GM11168 (cell line): ENCODE measurements at regions not wholly inside any gene's neighbourhood (a gene's known extent, or its start where the extent isn't known, plus 50 kb on each side); places are given as distances from the start of the nearest gene placed in this dataset.

Experiments
- in situ Hi-C: fragments of 300-500 bp; cut with MboI; formaldehyde crosslinking; loops from one replicate; pipeline ENCODE4 v1.12.0; 2022; ENCODE audit warnings: low sequenced_read_pairs; ENCODE audit not compliant: unreplicated experiment

DNA sequence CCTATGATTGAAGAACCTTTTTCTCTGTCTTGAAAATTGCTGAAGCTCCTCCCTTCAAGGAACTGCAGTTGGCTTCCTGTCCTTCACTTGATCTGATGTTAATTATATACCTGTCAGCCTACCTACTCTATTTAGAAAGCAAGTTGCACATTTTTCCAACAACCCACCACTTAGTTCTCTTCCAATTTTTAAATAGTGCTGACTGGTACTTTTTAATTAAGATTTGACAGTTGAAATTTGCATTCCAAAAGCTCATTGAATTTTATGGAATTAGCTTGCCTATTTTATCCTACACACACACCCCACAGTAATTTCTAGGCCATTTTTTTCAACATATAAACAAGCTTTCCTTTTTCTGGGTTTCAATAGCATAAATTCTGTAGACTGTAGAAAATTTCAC lies 820.3 kb upstream of the FAT3 start:
- in situ Hi-C loops: no loop called here

DNA sequence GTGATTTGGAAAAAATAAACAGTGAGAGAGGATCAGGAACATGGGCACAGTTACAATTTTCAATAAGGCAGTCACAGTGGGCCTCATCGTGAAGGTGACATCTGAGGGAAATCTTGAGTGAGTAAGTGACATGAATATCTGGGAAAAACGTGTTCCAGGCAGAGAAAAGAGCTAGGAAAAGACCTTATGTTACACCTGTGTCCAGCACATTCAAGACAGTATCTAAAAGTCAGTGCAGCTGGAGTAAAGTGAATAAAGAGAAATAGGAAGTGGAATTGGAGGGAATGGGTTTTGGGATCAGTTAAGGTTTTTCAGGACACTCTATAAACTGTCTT lies 827.5 kb upstream of the FAT3 start:
- in situ Hi-C loops: no loop called here

DNA sequence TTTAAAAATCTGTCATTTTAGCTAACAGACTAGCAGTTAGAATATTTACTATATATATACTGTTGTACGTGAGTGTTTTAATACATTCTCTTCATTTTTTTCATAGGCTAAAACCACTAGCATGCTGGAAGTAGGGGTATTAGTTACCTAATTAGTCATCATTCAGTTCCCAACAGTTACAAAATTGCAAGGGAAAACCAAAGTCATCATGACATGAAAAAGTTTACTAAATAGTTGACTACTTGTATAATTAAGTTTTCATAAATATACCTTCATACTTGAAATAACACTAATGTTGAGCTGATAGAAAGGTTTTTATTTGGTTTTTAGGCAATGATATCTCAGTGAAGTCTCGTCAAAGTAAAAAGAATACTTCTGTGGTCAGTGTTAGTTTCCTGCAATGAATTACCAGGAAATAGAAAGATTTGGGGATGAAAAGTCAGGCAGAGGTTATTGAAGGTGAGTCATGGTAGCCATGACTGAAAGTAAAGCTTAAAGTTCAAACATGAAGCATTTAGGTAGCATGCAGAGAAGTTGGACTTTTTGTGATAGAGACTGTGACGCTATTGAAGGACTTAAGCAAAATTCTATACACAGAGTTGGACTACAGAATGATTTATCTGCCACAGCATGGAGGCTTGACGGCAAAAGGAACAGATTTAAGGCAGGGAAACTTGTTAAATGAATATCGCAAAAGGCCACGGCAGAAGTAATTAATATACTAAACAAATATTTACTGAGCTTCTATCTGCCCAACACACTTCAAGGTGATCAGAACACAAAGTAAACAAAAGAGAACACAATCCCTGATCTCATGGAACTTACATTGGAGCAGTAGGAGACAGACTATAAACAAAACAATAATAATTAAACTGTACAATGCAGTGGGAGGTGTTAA lies 828.1 kb upstream of the FAT3 start:
- in situ Hi-C loops: no loop called here

DNA sequence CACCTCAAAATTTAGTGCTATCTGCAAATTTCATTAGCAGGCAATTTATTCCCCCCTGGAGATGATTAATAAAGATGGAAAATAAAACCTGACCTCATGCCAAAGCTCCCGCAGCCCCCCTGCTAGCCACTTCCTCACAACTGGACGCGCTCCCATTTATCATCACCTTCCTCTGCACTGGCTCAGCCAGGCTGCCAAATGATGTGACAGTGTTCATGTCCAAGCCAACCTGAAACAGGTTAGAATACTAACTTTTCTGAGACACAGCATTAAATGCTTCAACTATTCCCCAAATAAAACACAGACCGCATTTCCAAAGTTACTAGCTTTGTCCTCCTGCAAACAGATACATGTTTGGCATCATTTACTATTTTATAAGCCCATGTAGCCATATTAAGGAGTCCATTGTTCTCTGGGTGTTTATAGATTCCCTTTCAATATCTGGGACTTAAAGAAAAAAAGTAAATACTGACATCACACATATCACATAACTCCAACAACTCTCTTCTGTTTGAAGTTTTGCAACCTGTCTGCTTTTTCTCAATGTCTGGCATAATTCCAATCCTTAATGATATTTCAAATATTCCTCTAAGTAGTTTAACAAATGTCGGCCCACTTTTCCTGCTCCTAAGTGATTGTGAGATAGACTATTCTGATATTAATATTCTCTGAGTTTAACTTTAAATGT lies 829.7 kb upstream of the FAT3 start:
- in situ Hi-C loops: no loop called here

DNA sequence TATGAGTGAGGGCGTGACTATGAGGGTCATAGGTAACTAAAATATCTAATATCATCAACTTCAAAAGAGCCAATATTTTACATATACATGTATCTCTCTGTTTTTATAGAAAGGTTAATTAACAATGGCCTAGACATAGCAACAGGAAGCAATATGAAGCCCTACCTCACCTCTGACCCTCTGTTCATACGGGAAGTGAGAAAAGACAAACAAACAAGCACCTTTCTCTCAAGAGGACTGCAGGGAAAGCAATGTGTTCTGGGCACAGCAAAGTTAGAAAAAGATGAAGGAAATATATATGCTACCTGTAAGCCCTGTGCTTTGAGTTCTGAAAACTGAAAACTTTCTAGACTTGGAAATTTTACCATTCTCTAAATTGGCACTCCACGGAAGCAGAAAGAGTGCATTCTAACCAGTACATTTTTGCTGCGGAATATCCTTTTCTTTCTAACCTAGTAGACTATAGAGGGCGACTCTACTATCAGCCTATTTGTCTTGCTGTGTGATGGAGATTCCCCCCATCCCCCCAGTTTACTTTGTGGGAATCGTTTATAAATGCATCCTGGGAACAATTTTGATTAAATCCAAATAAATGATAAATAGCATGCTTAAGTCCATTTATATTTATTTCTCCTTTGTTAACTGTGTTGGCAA lies 830.4 kb upstream of the FAT3 start:
- in situ Hi-C loops: no loop called here

DNA sequence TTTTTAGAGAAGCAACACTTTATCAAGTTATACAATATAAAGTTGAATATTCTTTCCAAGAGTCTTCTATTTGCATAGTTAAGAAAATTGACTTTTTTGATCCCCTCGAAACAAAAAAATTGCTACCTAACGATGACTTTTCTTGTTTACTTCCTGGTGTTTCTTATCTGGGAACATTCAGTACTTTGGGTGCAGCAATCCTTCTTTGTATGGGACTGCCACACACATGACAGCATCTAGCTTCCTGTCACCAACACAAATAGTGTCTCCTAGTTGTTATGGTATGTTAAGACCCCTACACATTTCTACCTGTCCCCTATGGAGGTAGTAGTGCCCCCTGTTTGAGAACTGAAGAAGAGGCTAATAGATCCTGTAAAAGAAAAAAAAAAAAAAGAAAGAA lies 841.7 kb upstream of the FAT3 start:
- in situ Hi-C loops: no loop called here

DNA sequence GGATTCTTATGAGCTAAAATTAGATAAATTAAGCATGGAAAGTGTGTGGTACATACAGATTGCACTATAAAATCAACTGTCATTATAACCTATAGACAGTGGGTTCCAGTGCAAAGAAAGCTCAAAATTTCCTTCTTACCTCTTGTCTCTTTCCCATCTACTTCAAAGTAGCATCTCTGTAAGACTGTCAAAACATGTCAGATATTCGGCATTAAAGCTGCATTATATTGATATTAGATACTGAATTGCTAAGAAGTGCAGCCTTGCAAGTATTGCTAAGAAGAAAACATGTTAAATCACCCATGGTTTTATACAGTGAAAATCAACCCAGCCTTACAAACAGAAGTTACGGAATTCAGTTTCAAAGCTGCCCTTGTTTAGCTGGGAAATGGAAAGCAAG lies 849.8 kb upstream of the FAT3 start:
- in situ Hi-C loops: no loop called here

DNA sequence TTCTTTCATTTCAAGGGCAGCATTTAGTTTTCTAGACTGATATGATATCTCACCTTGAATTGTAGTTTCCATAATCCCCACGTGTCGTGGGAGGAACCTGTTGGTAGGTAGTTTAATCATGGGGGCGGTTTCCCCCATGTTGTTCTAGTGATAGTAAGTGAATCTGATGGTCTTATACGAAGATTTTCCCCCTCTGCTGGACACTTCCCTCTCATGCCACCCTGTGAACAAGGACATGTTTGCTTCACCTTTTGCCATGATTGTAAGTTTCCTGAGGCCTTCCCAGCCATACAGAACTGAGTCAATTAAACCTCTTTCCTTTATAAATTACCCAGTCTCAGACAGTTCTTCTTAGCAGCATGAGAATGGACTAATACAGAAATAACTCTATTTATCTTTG lies 851.1 kb upstream of the FAT3 start:
- in situ Hi-C loops: no loop called here

DNA sequence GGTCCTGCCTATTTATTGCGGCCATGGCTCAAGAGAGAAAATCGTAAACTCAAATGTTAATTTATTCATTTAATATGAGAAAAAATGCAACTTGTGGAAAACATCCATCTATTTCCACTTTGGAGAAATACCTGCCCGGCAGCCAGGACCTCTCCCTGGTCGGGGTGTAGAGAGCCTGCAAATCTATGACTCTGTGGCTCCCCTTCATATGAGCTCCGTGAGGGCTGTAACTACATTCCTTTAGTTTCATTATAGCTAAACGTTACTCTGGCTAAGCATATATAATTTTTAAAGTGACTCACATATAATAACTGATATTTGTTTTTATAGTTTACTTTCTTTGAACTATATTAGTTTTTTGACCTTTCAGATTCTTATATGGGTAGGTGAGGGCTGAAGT lies 857.8 kb upstream of the FAT3 start:
- in situ Hi-C loops: no loop called here

DNA sequence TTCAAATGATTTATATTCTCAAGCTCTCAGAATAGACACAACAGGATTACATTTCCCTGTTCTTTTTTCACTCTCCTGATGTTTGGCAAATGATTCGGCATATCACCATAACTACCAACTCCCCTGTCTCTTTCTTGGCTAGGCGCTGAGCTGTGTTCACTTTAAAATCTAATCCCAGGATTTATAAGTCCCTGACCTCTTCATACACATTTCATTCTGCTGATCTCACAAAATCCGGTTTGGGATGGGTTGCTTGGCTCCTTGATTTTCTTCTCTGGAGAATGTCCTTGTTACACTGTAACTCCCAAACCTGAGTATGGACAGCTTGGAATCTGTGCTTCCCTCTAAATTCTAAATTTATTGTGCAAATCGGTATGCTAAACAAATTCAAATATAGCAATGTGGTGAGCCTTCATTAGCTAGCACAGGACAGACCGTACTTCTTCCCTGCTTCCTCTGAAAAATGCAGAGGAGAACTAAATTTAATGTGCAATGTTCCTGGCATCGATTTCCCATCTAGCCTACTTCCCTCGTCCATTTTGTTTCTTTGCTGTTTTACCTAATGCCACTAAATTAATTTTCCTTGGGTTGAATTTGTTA lies 858.5 kb upstream of the FAT3 start:
- in situ Hi-C loops: no loop called here

DNA sequence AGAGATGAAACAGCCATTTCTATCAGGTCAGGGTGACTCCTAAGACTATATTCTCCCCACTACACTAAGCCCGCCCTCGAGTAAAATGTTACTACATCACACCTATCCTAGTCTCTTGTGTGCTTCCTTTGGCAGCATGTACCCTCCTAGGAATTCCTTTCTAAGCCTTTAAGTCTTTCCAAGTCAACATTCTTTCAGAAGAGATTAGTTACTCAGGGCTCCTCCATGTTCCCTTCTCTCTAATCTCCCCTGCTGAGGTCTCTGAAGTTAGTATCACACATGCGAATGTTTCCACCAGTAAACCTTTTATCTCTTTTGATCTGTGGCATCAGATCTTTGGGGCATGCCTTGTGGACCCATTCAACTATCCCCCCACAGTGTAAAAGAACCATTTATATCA lies 873.7 kb upstream of the FAT3 start:
- in situ Hi-C loops: no loop called here

DNA sequence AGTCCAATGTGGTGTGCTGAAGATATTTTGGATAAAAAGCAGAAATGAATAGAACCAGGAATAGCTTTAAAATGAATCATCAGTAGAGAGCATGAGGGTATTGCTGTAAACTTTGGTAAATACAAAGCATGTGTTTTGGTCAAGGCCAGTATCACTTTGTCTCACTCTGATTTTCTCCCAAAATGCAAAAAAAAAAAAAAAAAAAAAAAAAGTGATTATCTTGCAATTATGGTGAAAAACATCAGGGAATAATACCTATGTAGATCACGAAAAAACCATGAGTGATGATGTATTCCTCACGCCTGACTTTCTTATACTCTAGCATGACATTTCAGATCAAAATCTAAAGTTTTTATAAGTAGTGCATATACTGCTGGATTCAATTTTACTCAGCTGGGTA lies 897.9 kb upstream of the FAT3 start:
- in situ Hi-C loops: no loop called here

DNA sequence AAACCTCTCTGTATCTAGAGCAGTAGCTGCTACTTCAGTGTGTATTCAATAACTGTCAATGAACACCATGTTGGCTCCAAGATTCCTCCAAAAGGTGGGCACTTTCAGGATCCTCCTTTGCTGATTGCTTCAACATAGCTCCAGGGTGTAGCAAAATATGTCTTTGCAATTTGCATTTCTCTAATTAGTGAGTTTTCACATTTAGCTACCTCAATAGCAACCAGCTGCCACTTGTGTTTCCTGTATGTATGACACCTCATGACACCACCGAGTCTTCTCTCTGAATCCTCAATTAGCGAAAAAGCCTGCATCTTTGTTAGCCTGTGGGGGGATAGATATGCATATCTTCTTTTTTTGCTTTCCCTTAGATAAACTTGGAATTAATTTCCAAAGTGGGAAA lies 898.3 kb upstream of the FAT3 start:
- in situ Hi-C loops: no loop called here

DNA sequence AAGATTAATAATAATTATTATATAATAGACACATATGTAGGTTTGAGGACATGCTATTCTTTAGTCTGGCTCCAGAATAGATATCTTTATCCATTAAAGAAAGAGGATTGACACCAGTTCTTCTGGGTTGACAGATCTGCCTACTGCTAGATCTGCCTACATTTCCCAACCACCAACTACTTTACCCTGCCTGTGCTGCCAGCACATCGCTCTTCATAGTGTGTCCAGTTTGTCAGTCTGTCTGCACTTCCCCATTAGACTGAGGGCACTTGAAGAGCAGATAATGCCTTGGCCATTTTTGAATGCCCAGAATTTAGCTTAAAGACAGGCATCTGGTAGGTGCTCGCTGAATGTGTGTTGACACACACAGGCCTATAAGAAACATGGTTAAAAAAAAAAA lies 910.1 kb upstream of the FAT3 start:
- in situ Hi-C loops: no loop called here

DNA sequence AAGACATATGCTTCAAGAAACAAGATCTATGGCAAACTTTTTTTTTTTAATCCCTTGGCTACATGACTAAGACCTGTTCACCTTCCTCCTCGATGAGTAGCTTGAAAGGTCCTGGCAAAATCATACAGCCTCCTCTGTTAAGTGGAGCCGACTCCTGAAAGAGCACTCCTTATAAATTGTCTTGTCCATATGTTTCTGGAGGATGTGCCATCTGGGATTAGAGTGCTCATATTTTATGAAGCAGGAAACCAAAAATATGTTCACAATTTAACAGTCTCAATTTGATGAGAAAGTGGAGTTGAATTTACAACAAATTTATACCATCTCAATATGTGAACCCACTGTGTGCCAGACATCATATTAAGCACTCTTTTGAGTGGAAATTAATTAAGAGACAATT lies 912.1 kb upstream of the FAT3 start:
- in situ Hi-C loops: no loop called here

DNA sequence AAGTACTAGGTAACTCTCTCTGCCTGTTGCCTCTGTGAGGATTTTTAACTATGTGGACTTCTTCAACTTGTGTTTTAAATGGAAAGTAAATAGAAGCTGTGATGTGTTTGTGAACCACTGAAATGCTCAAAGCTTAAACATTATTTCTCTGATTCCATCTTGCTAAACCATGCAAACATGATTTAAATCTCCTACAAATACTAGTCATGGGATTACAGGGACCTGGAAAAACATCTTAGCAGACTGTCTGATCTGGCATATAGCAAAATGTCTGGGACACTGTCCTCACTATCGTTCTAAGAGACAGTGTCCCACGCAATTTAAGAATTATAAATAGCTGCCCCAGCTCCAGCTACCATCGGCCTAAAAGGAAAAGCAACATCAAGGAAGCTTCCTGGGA lies 914.5 kb upstream of the FAT3 start:
- in situ Hi-C loops: no loop called here

DNA sequence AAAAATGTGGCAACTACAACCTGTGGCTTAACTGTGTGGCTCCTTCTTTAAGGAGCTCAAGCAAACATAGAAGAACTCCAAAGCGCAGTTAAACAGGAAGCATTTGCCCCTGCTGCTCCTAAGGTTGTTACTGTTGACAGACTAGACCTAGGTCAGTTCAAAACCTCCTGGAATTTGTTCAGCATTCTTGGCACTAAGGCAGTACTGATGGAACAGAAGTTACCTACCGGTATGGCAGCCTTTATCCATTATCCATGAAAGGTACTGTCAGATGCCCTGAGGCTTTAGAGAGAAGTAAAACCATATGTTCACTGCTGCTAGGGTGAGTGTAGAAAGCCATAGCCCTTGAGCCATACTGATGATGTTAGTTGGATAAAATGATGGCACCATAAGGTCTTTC lies 916.5 kb upstream of the FAT3 start:
- in situ Hi-C loops: no loop called here

DNA sequence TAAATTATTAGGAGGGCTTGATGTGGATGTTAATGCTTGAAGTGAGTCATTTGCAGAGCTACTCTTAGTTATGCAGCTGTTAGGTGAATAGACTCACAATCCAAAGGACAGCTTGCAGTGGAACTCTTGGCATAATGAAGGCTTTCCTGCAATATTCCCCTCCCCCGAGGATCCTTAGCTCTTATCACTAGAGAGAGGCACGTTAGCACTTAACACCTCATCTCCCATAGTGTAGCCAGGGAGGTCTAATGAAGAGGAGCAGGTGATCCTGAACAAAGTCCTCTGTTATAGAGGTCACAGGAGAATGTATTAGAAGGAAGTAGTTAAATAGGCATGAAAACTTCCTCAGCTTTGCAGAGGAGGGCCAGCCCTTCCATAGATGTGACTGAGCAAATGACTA lies 919.2 kb upstream of the FAT3 start:
- in situ Hi-C loops: no loop called here

DNA sequence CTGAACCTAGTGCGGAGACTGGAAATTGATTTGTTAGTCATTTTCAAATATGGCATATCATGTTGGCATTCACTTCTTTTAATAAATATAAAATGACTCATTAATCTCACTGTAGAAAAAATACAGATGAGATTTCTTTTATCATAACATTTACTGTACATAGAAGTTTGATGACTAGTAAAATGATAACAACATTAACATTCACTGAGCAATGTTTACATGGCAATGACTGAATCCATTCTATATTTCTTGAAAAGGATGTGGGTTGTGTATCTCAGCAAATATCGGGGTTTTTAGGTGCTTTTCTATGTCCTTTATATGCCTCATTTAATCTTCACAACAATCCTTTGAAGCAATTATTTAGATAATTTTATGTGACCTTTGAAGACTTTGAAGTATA lies 920.9 kb upstream of the FAT3 start:
- in situ Hi-C loops: no loop called here

DNA sequence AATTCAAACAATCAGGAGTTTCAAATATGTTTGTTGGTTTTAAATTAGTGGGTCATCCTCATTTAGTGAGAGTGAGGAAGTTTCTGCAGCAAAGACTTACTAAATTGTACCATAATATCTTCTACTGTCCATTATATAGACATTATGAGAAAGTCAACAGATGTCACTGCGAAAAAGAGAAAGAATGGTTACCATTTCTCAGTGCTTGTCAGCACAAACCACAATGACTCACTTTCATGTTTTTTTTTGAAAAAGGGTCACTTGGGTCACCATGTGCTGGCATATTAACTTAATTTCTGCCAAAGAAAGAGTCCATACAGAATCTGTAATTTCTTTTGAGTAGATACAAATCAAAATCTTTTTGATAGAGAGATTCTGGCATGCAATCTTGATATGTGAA lies 924.6 kb upstream of the FAT3 start:
- in situ Hi-C loops: no loop called here

DNA sequence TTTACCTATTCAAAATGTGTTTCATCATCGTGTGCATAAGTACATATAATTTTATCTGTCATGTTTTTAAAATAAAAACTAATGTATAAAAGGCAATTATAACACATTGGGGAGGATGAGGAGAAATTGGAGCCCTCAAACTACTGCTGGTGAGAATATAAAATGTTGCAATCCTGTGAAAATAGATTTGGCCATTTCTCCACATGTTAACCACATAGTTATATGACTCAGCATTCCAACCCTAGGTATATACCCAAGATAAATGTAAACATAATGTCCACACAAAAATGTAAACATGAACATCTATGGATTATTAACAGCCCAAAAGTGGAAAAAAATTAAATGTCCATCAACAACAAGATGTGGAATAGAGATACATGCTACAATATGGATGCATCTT lies 928.0 kb upstream of the FAT3 start:
- in situ Hi-C loops: no loop called here
